GM23338 (cell line): ENCODE measurements at regions not wholly inside any gene's neighbourhood (a gene's known extent, or its start where the extent isn't known, plus 50 kb on each side); places are given as distances from the start of the nearest gene placed in this dataset.

Source experiments
- ATAC-seq: fragments of 200-7000 bp; cut with Tn5 transposase; 3 replicates; pipeline ENCODE4 v1.9.1; 2020
- DNase-seq: peaks from one replicate; pipeline ENCODE4 v3.0.0-alpha.2; 2015; ENCODE audit warnings: low spot score
- H2AFZ ChIP-seq: fragments of 200-600 bp; sonication (generic); 2 replicates; pipeline ENCODE4 v1.8.0; 2016; ENCODE audit warnings: antibody characterized with exemption, mild to moderate bottlenecking, moderate library complexity
- H3F3A ChIP-seq: fragments of 200-600 bp; sonication (generic); replicated peaks from 2 replicates; pipeline ENCODE4 v1.8.0; 2017; ENCODE audit warnings: antibody characterized with exemption, mixed run types, low read depth
- H3K27ac ChIP-seq: fragments of 200-600 bp; sonication (generic); 2 replicates; pipeline ENCODE4 v1.6.1; 2016; ENCODE audit warnings: low read depth
- H3K27me3 ChIP-seq: fragments of 200-600 bp; sonication (generic); 2 replicates; pipeline ENCODE4 v1.8.0; 2016; ENCODE audit warnings: mild to moderate bottlenecking, mixed run types, moderate library complexity; ENCODE audit not compliant: insufficient read depth
- H3K36me3 ChIP-seq: fragments of 200-600 bp; sonication (generic); 2 replicates; pipeline ENCODE4 v1.8.0; 2016; ENCODE audit warnings: mild to moderate bottlenecking; ENCODE audit not compliant: insufficient read depth
- H3K4me1 ChIP-seq: fragments of 200-600 bp; sonication (generic); 2 replicates; pipeline ENCODE4 v1.8.0; 2016; ENCODE audit warnings: mild to moderate bottlenecking, moderate library complexity; ENCODE audit not compliant: insufficient read depth
- H3K4me2 ChIP-seq: fragments of 200-600 bp; sonication (generic); 2 replicates; pipeline ENCODE4 v1.7.1; 2017; ENCODE audit warnings: mixed run types
- H3K4me3 ChIP-seq: fragments of 200-600 bp; sonication (generic); 2 replicates; pipeline ENCODE4 v1.6.1; 2016; ENCODE audit warnings: mixed run types
- H3K79me2 ChIP-seq: fragments of 200-600 bp; sonication (generic); replicated peaks from 2 replicates; pipeline ENCODE4 v1.8.0; 2017; ENCODE audit warnings: mild to moderate bottlenecking; ENCODE audit not compliant: insufficient read depth
- H3K9me2 ChIP-seq: fragments of 200-600 bp; sonication (generic); 2 replicates; pipeline ENCODE4 v1.8.0; 2017; ENCODE audit not compliant: insufficient read depth
- H4K20me1 ChIP-seq: fragments of 200-600 bp; sonication (generic); replicated peaks from 2 replicates; pipeline ENCODE4 v1.8.0; 2017; ENCODE audit warnings: mild to moderate bottlenecking; ENCODE audit not compliant: insufficient read depth
- H3K27ac Mint-ChIP-seq: 2 replicates; pipeline ENCODE4 v1.8.0; 2020; ENCODE audit warnings: inconsistent platforms, mild to moderate bottlenecking, moderate library complexity, mixed read lengths
- H3K27me3 Mint-ChIP-seq: 3 replicates; pipeline ENCODE4 v1.8.0; 2022; ENCODE audit warnings: low read depth, mild to moderate bottlenecking, moderate library complexity, mixed read lengths, inconsistent platforms; ENCODE audit not compliant: insufficient read depth, poor library complexity
- H3K36me3 Mint-ChIP-seq: 3 replicates; pipeline ENCODE4 v1.8.0; 2021; ENCODE audit warnings: low read depth, mild to moderate bottlenecking, inconsistent platforms, moderate library complexity, mixed read lengths
- H3K4me1 Mint-ChIP-seq: 3 replicates; pipeline ENCODE4 v1.8.0; 2020; ENCODE audit warnings: mild to moderate bottlenecking, inconsistent platforms, mixed read lengths
- H3K4me3 Mint-ChIP-seq: 3 replicates; pipeline ENCODE4 v1.8.0; 2021; ENCODE audit warnings: moderate library complexity, mild to moderate bottlenecking, inconsistent platforms, mixed read lengths
- H3K9me3 Mint-ChIP-seq: 3 replicates; pipeline ENCODE4 v1.8.0; 2020; ENCODE audit warnings: moderate library complexity, mild to moderate bottlenecking, inconsistent platforms, mixed read lengths
- CREB1 ChIP-seq: fragments of 250-450 bp; sonication (Bioruptor Pico); IDR thresholded peaks from 2 replicates; pipeline ENCODE4 v1.5.0; 2020; ENCODE audit warnings: low read depth, mild to moderate bottlenecking, moderate library complexity
- EZH2 ChIP-seq: fragments of 200-600 bp; sonication (generic); IDR thresholded peaks from one replicate; pipeline ENCODE4 v1.8.0; 2017; ENCODE audit warnings: antibody characterized with exemption, mild to moderate bottlenecking, low read depth; ENCODE audit not compliant: unreplicated experiment
- EZH2phosphoT487 ChIP-seq: fragments of 200-600 bp; sonication (generic); IDR thresholded peaks from one replicate; pipeline ENCODE4 v1.8.1; 2018; ENCODE audit warnings: antibody characterized with exemption; ENCODE audit not compliant: unreplicated experiment
- JUNB ChIP-seq: IDR thresholded peaks from one replicate; pipeline ENCODE4 v1.6.1; 2016; ENCODE audit warnings: antibody characterized with exemption; ENCODE audit not compliant: unreplicated experiment
- NANOG ChIP-seq: IDR thresholded peaks from 2 replicates; pipeline ENCODE4 v1.6.1; 2016; ENCODE audit warnings: antibody characterized with exemption, borderline replicate concordance
- ZNF114 ChIP-seq: fragments of 250-450 bp; sonication (Bioruptor Pico); IDR thresholded peaks from 2 replicates; pipeline ENCODE4 v1.5.0; 2020; ENCODE audit warnings: mild to moderate bottlenecking, moderate library complexity
- ZNF331 ChIP-seq: fragments of 250-450 bp; sonication (Bioruptor Pico); IDR thresholded peaks from 2 replicates; pipeline ENCODE4 v1.5.0; 2020; ENCODE audit warnings: low read depth, mild to moderate bottlenecking, moderate library complexity
- TF ChIP-seq, protein P1 (sequence below): fragments of 250-450 bp; sonication (Bioruptor Pico); IDR thresholded peaks from 2 replicates; pipeline ENCODE4 v1.5.0; 2020; ENCODE audit warnings: mild to moderate bottlenecking, moderate library complexity
- TF ChIP-seq, protein P2 (sequence below): IDR thresholded peaks from one replicate; pipeline ENCODE4 v1.6.1; 2018; ENCODE audit warnings: antibody characterized with exemption; ENCODE audit not compliant: unreplicated experiment
- TF ChIP-seq, protein P3 (sequence below): IDR thresholded peaks from 2 replicates; pipeline ENCODE4 v1.6.1; 2016; ENCODE audit warnings: antibody characterized with exemption

DNA sequence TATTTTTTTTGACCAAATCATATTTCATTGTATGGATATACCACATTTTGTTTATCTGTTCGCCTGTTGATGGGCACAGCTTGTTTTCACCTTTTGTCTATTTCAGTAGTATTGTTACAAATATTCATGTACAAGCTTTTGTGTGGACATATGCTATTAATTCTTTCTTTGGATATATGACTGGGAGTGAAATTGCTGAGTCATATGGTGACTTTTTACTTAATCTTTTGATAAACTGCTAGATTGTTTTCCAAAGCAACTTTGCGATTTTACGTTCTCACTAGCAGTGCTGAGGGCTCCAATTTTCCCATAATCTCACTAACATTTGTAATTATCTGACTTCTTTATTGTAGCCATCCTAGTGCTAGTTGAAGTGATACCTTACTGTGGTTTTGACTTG is 112.4 kb downstream of the CD8B2 start (continued):
- TF ChIP-seq, protein P1, sequence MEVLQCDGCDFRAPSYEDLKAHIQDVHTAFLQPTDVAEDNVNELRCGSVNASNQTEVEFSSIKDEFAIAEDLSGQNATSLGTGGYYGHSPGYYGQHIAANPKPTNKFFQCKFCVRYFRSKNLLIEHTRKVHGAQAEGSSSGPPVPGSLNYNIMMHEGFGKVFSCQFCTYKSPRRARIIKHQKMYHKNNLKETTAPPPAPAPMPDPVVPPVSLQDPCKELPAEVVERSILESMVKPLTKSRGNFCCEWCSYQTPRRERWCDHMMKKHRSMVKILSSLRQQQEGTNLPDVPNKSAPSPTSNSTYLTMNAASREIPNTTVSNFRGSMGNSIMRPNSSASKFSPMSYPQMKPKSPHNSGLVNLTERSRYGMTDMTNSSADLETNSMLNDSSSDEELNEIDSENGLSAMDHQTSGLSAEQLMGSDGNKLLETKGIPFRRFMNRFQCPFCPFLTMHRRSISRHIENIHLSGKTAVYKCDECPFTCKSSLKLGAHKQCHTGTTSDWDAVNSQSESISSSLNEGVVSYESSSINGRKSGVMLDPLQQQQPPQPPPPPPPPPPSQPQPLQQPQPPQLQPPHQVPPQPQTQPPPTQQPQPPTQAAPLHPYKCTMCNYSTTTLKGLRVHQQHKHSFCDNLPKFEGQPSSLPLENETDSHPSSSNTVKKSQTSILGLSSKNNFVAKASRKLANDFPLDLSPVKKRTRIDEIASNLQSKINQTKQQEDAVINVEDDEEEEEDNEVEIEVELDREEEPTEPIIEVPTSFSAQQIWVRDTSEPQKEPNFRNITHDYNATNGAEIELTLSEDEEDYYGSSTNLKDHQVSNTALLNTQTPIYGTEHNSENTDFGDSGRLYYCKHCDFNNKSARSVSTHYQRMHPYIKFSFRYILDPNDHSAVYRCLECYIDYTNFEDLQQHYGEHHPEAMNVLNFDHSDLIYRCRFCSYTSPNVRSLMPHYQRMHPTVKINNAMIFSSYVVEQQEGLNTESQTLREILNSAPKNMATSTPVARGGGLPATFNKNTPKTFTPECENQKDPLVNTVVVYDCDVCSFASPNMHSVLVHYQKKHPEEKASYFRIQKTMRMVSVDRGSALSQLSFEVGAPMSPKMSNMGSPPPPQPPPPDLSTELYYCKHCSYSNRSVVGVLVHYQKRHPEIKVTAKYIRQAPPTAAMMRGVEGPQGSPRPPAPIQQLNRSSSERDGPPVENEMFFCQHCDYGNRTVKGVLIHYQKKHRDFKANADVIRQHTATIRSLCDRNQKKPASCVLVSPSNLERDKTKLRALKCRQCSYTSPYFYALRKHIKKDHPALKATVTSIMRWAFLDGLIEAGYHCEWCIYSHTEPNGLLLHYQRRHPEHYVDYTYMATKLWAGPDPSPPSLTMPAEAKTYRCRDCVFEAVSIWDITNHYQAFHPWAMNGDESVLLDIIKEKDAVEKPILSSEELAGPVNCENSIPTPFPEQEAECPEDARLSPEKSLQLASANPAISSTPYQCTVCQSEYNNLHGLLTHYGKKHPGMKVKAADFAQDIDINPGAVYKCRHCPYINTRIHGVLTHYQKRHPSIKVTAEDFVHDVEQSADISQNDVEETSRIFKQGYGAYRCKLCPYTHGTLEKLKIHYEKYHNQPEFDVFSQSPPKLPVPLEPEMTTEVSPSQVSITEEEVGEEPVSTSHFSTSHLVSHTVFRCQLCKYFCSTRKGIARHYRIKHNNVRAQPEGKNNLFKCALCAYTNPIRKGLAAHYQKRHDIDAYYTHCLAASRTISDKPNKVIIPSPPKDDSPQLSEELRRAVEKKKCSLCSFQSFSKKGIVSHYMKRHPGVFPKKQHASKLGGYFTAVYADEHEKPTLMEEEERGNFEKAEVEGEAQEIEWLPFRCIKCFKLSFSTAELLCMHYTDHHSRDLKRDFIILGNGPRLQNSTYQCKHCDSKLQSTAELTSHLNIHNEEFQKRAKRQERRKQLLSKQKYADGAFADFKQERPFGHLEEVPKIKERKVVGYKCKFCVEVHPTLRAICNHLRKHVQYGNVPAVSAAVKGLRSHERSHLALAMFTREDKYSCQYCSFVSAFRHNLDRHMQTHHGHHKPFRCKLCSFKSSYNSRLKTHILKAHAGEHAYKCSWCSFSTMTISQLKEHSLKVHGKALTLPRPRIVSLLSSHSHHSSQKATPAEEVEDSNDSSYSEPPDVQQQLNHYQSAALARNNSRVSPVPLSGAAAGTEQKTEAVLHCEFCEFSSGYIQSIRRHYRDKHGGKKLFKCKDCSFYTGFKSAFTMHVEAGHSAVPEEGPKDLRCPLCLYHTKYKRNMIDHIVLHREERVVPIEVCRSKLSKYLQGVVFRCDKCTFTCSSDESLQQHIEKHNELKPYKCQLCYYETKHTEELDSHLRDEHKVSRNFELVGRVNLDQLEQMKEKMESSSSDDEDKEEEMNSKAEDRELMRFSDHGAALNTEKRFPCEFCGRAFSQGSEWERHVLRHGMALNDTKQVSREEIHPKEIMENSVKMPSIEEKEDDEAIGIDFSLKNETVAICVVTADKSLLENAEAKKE = no peak

DNA sequence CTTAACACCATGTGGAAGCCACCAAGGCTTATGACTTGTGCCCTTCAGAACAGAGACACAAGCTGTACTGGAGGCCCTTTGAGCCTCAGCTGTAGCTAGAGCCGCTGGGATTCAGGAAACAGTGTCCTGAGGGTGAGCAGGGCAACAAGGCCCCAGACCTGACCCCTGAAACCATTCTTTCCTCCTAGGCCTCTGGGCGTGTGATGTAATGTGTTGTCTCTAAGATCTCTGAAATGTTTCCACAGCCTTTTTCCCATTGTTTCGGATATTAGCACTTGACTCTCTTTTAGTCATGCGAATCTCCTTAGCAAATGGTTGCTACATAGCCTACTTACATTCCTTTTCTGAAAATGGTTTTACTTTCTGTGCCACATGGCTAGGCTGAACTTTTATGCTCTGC is 114.9 kb downstream of the CD8B2 start:
- H3K36me3 ChIP-seq = peaks cover 4% of the 10 kb centered on the region; the same call in 1 of the 2 replicates
- peaks cover 23% of the 10 kb centered on the region for H3K9me3 Mint-ChIP-seq
- H3K27ac ChIP-seq = no peak overlapping the region
- TF ChIP-seq CREB1 (CRISPR knock-in tag) = no peak
- TF ChIP-seq JUNB = no peak
- TF ChIP-seq, protein P2, sequence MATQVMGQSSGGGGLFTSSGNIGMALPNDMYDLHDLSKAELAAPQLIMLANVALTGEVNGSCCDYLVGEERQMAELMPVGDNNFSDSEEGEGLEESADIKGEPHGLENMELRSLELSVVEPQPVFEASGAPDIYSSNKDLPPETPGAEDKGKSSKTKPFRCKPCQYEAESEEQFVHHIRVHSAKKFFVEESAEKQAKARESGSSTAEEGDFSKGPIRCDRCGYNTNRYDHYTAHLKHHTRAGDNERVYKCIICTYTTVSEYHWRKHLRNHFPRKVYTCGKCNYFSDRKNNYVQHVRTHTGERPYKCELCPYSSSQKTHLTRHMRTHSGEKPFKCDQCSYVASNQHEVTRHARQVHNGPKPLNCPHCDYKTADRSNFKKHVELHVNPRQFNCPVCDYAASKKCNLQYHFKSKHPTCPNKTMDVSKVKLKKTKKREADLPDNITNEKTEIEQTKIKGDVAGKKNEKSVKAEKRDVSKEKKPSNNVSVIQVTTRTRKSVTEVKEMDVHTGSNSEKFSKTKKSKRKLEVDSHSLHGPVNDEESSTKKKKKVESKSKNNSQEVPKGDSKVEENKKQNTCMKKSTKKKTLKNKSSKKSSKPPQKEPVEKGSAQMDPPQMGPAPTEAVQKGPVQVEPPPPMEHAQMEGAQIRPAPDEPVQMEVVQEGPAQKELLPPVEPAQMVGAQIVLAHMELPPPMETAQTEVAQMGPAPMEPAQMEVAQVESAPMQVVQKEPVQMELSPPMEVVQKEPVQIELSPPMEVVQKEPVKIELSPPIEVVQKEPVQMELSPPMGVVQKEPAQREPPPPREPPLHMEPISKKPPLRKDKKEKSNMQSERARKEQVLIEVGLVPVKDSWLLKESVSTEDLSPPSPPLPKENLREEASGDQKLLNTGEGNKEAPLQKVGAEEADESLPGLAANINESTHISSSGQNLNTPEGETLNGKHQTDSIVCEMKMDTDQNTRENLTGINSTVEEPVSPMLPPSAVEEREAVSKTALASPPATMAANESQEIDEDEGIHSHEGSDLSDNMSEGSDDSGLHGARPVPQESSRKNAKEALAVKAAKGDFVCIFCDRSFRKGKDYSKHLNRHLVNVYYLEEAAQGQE = no peak
- TF ChIP-seq NANOG = no peak
- TF ChIP-seq, protein P3, sequence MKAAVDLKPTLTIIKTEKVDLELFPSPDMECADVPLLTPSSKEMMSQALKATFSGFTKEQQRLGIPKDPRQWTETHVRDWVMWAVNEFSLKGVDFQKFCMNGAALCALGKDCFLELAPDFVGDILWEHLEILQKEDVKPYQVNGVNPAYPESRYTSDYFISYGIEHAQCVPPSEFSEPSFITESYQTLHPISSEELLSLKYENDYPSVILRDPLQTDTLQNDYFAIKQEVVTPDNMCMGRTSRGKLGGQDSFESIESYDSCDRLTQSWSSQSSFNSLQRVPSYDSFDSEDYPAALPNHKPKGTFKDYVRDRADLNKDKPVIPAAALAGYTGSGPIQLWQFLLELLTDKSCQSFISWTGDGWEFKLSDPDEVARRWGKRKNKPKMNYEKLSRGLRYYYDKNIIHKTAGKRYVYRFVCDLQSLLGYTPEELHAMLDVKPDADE = no peak
- TF ChIP-seq ZNF114 (CRISPR knock-in tag) = no peak
- TF ChIP-seq ZNF331 (CRISPR knock-in tag) = no peak
- no peak for TF ChIP-seq EZH2phosphoT487
- TF ChIP-seq EZH2 = no peak
- no peak overlapping the region for H2AFZ ChIP-seq
- no peak for DNase-seq
- no peak overlapping the region for H3K4me3 ChIP-seq
- no peaks in the 10 kb centered on the region for H4K20me1 ChIP-seq
- no peak overlapping the region for H3K27ac Mint-ChIP-seq
- H3F3A ChIP-seq = no peaks in the 10 kb centered on the region
- H3K27me3 Mint-ChIP-seq = no peaks in the 10 kb centered on the region
- no peaks in the 10 kb centered on the region for H3K4me1 Mint-ChIP-seq
- H3K4me2 ChIP-seq = no peak overlapping the region
- no peaks in the 10 kb centered on the region for H3K79me2 ChIP-seq
- H3K9me2 ChIP-seq = peaks cover 7% of the 10 kb centered on the region; the same call in 1 of the 2 replicates
- H3K4me1 ChIP-seq = no peaks in the 10 kb centered on the region
- peaks cover 13% of the 10 kb centered on the region; the same call in 2 of the 3 replicates for H3K36me3 Mint-ChIP-seq
- no peaks in the 10 kb centered on the region for H3K27me3 ChIP-seq
- no peak for ATAC-seq
- no peak overlapping the region for H3K4me3 Mint-ChIP-seq
